GM23248 (cell line): ENCODE measurements at regions not wholly inside any gene's neighbourhood (a gene's known extent, or its start where the extent isn't known, plus 50 kb on each side); places are given as distances from the start of the nearest gene placed in this dataset.

Experiments
- EZH2 ChIP-seq: fragments of 200-600 bp; sonication (generic); IDR thresholded peaks from 2 replicates; pipeline ENCODE4 v1.6.1; 2018; ENCODE audit warnings: antibody characterized with exemption, mild to moderate bottlenecking; ENCODE audit not compliant: insufficient read depth, poor library complexity, severe bottlenecking
- EZH2phosphoT487 ChIP-seq: fragments of 200-600 bp; sonication (generic); IDR thresholded peaks from 2 replicates; pipeline ENCODE4 v1.6.1; 2018; ENCODE audit warnings: antibody characterized with exemption, moderate library complexity, mild to moderate bottlenecking, low read depth; ENCODE audit not compliant: insufficient read depth

GRCh38 chr7:85774986-85775385 is 588.1 kb upstream of the SEMA3D start:
- no peak for TF ChIP-seq EZH2phosphoT487
- TF ChIP-seq EZH2 = no peak
